ENCODE measurements at regions not wholly inside any gene's neighbourhood (a gene's known extent, or its start where the extent isn't known, plus 50 kb on each side); places are given as distances from the start of the nearest gene placed in this dataset.
"Not testable (repeated sequence)": the region's sequence is repeated elsewhere in the genome, so short reads cannot be mapped to it uniquely, and the experiment has no call there.

DNA sequence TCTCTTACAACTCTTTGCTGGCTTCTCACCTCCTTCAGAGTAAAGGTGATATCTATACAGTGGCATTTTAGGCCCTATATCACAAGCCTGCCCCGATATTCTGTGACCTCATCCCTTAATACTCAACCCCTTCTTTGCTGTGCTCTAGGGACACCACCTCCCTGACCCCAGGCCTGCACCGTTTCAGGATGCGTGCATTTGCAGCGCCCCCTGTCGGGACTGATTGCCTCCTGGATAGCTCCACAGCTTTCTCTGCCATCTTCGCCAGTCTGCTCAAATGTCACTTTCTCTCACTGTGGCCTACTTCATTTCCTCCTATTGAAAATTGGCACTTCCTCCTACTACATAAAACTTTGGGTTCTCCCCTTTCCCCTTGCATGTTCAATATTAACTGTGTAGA, 289.6 kb downstream of the SOCS6 start:
- CTCF ChIA-PET = no interaction called here
- POLR2A ChIA-PET = no interaction called here
- TF ChIP-seq, protein P1, sequence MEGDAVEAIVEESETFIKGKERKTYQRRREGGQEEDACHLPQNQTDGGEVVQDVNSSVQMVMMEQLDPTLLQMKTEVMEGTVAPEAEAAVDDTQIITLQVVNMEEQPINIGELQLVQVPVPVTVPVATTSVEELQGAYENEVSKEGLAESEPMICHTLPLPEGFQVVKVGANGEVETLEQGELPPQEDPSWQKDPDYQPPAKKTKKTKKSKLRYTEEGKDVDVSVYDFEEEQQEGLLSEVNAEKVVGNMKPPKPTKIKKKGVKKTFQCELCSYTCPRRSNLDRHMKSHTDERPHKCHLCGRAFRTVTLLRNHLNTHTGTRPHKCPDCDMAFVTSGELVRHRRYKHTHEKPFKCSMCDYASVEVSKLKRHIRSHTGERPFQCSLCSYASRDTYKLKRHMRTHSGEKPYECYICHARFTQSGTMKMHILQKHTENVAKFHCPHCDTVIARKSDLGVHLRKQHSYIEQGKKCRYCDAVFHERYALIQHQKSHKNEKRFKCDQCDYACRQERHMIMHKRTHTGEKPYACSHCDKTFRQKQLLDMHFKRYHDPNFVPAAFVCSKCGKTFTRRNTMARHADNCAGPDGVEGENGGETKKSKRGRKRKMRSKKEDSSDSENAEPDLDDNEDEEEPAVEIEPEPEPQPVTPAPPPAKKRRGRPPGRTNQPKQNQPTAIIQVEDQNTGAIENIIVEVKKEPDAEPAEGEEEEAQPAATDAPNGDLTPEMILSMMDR (IDR thresholded peaks at IDR 0.05; ENCODE audit: control extremely low read depth, extremely low read depth, low read depth, missing control alignments) = no peak
- DNase-seq (ENCODE audit: extremely low spot score) = no peak

DNA sequence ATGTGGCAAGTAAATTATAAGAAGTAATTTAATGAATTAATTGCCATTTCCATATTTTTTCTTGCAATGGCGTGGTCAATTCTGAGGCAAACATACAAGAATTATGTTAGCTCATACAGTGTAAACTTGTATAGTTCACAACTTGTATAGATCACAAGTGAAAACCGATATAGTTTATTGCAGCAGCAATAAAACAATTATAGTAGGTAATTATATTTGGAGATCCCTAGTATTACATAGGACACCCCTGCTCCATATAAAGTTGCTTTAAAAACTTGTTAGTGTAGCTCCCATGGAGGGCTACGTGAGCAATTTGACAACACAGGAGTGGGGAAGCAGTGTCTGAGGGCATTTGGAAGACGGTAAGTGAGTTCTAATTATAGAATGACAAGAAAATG, 288.2 kb downstream of the SOCS6 start:
- POLR2A ChIA-PET = no interaction called here
- TF ChIP-seq, protein P1 (IDR thresholded peaks at IDR 0.05; ENCODE audit: control extremely low read depth, extremely low read depth, low read depth, missing control alignments) = no peak
- CTCF ChIA-PET = interaction anchor here (0.8 kb wide), 1 partner anchor 22 kb away, joined by 3 read pairs; no protein-coding TSS in a partner anchor
- no peak for DNase-seq (ENCODE audit: extremely low spot score)

DNA sequence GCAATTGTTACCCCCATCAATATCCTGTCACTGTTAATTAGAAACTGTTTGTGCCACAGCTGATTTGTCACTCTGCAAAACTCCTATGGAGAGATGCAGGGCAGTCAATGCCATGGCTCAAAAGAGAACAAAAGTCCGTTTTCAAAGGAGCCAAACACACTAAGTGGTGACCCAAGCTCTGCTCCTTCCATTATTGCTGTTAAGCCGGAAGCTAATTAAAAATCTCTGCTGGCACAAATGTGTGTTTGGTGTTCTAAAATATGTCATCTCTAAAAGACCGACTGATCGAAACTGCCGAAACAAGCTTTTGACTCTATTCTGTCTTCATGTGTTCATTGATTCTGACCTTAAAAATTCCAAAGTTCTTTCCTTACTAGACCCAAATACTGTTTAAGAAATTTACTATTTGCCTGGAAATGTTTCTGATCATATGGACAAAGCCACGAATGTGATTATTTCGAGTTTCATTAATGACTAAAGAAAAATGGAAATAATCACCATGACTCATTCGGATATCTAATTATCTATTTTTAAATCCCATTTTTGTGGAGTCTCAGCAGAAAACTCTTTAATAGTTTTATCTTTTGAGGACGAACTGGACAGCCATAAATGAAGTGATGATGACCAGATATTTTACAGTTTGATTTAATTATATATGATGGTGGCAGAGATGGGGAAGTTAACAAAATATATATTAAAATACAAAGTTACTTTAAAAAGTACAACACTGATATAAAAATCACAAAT, 287.6 kb downstream of the SOCS6 start:
- no peak for DNase-seq (ENCODE audit: extremely low spot score)
- TF ChIP-seq, protein P1 (IDR thresholded peaks at IDR 0.05; ENCODE audit: control extremely low read depth, extremely low read depth, low read depth, missing control alignments) = no peak
- ChIA-PET POLR2A (no interaction called here), CTCF (interaction anchor here (0.8 to 1.3 kb wide), 2 partner anchors 10 to 22 kb away, joined by 3 read pairs; no protein-coding TSS in a partner anchor)

DNA sequence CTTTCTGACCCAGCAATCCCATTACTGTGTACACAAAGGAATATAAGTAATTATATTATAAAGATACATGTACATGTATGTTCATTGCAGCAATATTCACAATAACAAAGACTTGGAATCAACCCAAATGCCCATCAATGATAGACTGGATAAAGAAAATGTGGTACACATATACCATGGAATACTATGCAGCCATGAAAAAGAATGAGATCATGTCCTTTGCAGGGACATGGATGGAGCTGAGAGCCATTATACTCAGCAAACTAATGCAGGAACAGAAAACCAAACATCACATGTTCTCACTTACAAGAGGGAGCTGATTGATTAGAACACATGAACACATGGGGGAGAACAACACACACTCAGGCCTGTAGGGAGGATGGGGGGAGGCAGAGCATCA, 286.1 kb downstream of the SOCS6 start:
- POLR2A ChIA-PET; DNase-seq (ENCODE audit: extremely low spot score): not testable (repeated sequence)
- CTCF ChIA-PET = interaction anchor here (0.6 to 1.6 kb wide), 3 partner anchors 10 to 24 kb away, joined by 3 to 4 read pairs (median 3); no protein-coding TSS in a partner anchor

DNA sequence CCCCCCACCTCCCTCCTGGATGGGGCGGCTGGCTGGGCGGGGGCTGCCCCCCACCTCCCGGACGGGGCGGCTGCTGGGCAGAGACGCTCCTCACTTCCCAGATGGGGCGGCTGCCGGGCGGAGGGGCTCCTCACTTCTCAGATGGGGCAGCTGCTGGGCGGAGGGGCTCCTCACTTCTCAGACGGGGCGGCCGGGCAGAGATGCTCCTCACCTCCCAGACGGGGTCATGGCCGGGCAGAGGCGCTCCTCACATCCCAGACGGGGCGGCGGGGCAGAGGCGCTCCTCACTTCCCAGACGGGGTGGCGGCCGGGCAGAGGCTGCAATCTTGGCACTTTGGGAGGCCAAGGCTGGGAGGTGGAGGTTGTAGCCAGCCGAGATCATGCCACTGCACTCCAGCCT, 280.8 kb downstream of the SOCS6 start:
- DNase-seq (ENCODE audit: extremely low spot score); POLR2A ChIA-PET; CTCF ChIA-PET: not testable (repeated sequence)

DNA sequence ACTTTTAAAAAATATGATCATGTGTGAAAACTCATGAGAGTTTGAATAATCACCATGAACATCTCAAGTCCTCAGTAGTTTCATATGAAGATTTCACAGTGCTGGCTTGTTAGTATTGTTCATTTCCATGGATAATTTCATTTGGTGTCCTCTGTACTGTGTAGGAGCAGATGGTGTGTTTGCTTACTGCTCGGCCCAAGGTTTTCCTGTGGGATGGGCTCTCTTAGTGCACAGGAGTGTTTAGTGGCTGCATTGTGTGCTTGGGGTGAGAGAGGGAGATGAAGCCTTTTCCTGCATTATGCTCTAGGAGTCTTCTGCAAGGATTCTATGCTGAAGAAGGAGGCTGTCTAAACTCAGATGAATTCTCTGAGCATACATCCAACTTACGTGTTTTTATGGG, 270.6 kb downstream of the SOCS6 start:
- POLR2A ChIA-PET = no interaction called here
- TF ChIP-seq, protein P1 (IDR thresholded peaks at IDR 0.05; ENCODE audit: control extremely low read depth, extremely low read depth, low read depth, missing control alignments) = no peak
- CTCF ChIA-PET = no interaction called here
- no peak for DNase-seq (ENCODE audit: extremely low spot score)

DNA sequence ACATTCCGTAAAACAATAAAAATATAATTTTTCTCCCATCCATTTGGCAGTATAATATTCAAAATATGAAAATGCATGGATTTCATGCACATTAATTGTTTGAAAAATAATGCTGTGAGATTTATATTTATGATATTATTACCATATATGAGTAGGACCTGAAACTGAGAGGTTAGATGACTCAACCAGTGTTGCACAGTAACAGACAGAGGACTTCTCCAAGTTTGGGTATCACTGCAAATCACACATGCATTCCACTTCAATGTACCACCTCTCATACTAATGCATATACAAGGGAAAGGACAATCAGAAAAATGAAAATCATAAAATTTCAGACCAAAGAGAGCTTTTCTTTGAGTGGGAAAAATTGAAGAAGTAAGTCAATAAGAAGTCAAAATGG, 269.5 kb downstream of the SOCS6 start:
- POLR2A ChIA-PET = no interaction called here
- DNase-seq (ENCODE audit: extremely low spot score) = no peak
- CTCF ChIA-PET = no interaction called here
- TF ChIP-seq, protein P1 (IDR thresholded peaks at IDR 0.05; ENCODE audit: control extremely low read depth, extremely low read depth, low read depth, missing control alignments) = no peak

All from GM10248 (cell line).